ENCODE measurements at regions not wholly inside any gene's neighbourhood (a gene's known extent, or its start where the extent isn't known, plus 50 kb on each side); places are given as distances from the start of the nearest gene placed in this dataset.
"Not testable (repeated sequence)": the region's sequence is repeated elsewhere in the genome, so short reads cannot be mapped to it uniquely, and the experiment has no call there.

DNA sequence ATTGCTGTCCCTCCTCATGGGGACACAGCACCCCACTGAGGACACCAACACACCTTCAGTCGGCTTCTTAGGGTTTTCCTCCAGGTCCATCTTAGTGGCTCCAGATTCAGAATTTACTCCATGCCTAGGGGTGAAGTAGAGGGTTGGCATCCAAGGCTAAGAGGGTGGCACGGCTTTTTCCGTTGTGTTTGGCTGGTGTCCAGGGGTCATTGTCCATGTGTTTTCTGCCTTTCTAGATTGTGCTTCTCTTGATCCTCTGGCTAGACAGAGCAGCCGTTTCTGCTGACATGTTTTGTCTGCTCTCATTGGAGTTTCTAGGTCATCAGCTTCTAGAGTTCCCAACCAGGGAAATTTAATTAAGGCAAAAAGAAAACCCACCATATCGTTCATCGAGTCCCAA, 291.6 kb upstream of the CELF2 start:
- no peak for DNase-seq (ENCODE audit: low read depth in 2 of 3, low spot score in 2 of 3)

DNA sequence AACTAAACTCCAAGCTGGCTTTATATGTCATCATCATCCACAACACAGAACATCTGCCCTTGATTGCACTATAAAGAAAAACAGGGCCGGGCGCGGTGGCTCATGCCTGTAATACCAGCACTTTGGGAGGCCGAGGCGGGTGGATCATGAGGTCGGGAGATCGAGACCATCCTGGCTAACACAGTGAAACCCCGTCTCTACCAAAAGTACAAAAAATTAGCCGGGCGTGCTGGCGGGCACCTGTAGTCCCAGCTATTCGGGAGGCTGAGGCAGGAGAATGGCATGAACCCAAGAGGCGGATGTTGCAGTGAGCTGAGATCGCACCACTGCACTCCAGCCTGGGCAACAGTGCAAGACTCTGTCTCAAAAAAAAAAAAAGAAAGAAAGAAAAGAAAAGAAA, 290.3 kb upstream of the CELF2 start:
- not testable (repeated sequence) for DNase-seq (ENCODE audit: low read depth in 2 of 3, low spot score in 2 of 3)

DNA sequence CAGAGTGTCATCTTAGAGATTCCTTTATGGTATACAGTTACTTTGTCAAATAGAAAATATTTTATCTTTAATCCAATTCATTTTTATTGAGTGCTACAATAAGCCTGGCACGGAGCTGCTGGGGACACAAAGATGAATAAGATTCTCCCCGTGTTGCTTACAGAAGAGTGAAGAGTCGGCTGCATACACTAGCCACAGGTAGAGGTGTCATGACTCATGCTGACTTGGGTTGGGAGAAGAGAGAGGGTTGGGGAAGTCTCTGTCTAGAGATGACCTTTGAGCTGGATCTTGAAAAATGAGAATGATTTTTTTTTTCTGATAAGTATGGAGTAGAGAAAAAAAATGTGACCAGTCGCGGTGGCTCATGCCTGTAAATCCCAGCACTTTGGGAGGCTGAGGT, 289.9 kb upstream of the CELF2 start:
- no peak for DNase-seq (ENCODE audit: low read depth in 2 of 3, low spot score in 2 of 3)

DNA sequence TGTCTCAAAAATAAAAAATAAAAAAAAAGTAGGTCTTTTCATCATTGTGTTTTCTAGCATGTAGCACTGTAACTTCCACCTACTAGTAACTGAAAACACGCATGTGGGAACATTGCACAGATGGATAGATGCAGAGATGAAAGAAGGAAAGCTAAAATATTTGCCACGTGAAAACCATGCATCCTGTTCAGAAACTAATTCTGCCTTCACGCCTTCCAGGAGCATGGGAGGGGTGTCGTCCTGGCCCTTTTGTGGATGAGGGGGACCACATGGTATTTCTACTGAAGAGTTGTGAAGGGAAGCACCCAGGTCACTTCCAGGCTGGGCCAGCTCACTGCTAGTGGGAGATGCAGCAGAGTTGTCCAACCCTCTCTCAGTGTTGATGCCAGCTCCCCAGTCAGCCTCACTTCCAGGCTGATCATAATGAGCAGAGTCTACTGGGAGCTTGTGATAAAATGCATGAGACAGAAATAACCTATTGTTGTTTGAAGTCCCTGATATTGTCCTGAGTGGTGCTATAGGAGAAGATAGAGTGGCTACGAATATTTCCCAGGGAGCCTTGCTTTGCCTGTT, 287.1 kb upstream of the CELF2 start:
- DNase-seq (ENCODE audit: low read depth in 2 of 3, low spot score in 2 of 3) = no peak

DNA sequence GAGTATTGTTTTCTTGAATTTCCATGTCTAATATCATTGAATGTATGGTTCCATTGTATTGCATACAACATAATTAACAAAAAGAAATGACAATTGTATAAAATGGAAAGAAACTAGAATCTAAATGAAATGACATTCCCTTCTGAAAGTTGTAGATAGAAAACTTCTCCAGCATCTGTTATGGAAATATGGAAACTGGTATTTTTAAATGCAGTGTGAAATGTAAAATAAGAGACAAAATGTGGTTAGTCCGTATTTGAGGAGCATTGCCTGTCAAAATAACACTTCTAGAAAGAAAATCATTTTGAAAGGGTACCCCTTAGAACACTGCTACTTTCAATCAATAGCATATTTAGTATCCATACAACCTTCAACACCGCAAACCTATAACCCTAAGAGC, 286.3 kb upstream of the CELF2 start:
- no peak for DNase-seq (ENCODE audit: low read depth in 2 of 3, low spot score in 2 of 3)

DNA sequence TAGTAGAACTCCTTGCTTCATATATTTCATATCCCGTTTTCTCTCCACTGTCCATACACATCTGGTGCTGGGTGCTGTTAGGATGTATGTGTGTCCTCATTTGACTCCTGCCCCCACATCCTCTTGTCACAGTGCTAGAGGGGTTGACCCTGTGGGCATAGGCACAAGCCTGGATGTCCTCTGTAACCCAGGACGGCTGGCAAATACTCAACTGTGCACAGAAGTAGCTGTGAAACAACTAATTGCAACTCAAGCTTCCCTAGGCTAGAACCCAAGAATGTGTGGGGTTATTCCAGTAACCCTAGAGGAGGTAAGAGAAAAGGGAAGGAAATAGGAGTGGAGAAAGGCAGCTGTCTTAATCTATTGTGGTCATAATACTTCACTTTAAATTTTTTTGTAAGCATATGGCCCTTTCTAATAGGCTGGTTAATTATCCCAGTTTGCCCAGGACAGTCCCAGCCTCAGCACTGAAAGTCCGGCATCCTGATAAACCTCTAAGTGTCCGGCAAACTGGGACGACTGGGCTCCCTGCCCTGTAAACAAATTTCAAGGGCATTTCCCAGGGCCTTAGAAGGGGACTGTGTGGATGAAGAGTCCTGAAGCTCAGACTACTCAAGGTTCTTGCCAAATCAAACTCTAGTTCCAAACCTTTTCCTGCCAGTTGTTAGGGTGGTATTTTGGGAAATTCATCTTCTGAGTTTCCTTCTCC, 283.2 kb upstream of the CELF2 start:
- DNase-seq (ENCODE audit: low read depth in 2 of 3, low spot score in 2 of 3) = no peak

DNA sequence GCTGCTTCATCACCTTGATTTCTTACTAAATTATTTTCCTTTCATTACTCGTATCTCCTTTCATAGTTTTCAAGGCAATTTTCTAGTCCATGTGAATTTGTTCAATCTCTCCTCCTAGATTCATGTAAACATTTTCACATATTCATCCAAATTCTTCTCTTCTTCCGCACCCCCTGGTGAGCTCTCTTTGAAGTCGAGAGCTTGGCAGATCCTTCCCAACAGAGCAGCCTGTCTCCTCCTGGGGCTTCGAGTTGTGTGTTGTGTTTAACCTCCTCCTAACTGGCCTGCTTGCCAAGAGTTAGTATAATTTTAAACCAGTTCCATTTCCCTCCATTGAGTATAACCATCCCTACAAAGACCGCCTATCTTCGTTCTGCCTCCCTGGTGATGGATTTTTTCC, 272.4 kb upstream of the CELF2 start:
- DNase-seq (ENCODE audit: low read depth in 2 of 3, low spot score in 2 of 3) = no peak

DNA sequence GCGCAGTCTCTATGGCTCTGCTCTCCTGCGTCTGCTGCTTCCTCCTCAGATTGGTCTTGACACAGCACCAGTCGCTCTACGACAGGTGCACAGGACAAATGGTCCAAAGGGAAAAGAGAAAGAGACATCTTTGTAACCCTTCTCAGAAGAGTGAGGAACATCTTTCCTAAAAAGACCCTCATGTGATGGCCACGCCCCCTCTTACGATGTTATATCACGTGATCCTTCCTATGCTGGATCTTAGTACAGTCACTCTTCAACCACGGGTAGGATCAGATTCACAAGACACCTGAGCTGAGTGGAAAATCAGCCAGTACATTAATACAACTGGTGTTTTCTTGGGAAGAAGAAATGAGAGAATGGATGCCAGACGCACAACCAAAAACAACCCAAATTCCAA, 262.2 kb upstream of the CELF2 start:
- DNase-seq (ENCODE audit: low read depth in 2 of 3, low spot score in 2 of 3) = no peak

DNA sequence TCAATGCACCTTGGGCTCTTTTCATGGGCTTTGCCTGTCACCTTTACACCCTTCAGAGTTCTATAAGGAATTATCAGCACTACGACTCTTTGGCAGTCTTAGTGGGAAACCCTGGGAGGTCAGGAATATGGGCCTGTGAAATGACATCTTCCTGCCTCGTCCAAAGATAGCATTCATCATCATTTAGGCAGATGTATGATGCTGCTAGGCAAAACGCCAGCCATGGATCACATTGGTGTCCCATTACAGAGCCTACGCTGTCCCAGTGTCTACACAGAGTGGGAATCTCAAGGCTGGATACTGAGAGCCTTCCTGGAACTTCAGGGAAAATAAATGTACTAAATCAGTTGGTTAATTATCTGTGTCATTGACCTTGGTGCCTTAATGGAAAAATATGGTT, 259.4 kb upstream of the CELF2 start:
- DNase-seq (ENCODE audit: low read depth in 2 of 3, low spot score in 2 of 3) = no peak

DNA sequence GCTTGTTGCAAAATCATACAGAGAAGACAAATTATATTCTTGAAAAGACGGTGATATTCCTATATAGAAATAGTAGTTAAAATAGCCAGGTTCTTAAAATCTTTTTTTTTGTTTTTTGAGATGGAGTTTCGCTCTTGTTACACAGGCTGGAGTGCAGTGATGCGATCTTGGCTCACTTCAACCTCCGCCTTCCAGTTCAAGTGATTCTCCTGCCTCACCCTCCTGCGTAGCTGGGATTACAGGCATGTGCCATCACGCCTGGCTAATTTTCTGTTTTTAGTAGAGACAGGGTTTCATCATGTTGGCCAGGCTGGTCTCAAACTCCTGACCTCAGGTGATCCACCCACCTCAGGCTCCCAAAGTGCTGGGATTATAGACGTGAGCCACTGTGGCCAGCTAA, 257.9 kb upstream of the CELF2 start:
- not testable (repeated sequence) for DNase-seq (ENCODE audit: low read depth in 2 of 3, low spot score in 2 of 3)

DNA sequence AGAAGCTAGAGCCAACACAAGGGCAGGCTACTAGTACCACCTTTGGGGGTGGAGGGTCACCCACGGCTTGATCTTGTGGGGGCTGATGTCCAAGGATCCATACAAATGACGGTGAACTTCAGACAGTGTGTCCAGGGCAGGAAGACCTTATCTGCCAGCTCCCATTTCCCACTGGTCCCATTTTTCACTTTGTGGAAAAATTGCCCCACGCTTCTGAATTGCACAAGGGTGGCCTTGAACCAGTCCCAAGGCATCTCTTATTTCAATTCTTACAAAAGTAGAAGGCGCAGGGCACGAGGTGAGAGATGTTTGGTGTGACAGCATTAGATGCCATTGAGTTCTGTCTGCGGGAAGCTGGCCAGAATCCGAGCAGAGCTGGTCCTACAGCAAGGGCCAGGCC, 252.7 kb upstream of the CELF2 start:
- no peak for DNase-seq (ENCODE audit: low read depth in 2 of 3, low spot score in 2 of 3)

DNA sequence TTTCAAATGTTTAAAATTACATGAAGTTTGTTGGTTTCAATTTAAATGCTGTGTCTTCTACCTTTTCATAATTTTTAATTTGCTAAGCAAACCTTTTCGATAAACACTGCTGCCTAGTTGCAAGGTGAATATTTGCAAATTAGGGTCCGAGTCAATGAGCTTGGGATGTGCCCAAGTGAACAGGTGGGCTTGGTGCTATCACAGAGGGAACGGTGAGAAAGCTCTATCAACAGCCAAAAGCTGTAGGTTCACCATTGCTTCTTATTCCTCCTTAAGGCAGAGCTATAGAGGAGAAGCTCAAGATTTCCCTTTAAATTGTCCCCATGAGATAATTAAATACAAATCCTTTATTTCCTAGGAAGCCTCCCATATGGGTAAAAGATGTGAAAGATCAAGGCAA, 245.3 kb upstream of the CELF2 start:
- DNase-seq (ENCODE audit: low read depth in 2 of 3, low spot score in 2 of 3) = no peak

DNA sequence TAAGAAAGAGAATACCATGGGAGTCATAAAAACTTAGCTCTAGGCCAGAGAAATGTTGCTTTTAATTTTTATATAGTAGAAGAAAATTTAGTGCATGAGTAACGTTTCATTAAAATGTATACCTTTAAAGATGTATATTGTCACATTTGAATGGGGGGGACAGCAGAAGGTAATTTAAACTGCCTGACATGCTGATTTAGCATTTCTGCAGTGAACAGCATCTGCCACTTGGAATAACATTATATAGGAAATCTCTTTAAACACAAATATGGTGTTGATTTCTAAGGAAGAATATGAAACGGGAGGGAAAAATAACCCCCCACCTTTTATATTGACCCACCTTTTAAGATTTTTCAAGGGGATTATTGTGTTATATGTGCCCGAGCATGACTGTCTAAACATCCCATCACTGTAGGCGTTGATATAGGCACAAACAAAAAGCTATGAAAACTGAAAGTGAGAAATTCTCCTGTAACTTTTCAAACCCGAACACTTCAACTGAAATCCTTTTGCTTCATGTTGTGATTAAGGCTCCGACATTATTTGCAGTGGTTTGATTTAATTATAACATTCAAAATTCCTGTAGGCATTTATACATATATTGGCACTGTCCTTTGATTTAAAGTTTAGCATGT, 244.7 kb upstream of the CELF2 start:
- no peak for DNase-seq (ENCODE audit: low read depth in 2 of 3, low spot score in 2 of 3)

DNA sequence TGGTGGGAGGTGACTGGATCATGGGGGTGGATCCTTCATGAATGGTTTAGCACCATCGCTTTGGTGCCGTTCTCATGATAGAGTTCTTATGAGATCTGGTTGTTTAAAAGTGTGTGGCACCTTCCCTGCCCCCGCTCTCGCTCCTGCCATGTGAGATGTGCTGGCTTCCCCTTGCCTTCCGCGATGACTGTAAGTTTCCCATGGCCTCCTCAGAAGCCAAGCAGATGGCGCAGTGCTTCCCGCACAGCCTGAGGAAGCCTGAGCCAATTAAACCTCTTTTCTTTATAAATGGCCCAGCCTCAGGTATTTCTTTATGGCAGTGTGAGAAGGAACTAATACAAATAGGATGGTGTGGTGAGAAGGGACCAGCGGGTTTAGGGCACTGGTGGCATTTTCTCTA, 243.3 kb upstream of the CELF2 start:
- no peak for DNase-seq (ENCODE audit: low read depth in 2 of 3, low spot score in 2 of 3)

DNA sequence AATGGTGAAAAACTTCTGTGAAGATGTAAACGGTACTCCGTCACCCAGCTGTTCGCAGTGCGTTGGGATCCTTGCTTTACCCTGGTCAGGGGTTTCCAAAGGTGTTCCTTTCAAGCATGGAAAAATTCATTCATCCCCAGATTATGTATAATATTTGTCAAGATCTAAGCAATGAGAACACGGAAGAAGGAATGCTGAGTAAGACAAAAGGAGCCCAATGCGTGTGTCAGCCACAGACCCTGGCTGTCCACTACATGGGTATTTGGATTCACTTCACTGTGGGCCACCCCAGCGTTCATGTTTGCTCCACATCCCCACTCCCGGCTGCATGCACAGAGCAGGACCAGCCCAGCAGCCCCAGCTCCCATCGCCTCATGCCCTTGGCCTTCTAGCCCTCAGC, 241.3 kb upstream of the CELF2 start:
- DNase-seq (ENCODE audit: low read depth in 2 of 3, low spot score in 2 of 3) = no peak

DNA sequence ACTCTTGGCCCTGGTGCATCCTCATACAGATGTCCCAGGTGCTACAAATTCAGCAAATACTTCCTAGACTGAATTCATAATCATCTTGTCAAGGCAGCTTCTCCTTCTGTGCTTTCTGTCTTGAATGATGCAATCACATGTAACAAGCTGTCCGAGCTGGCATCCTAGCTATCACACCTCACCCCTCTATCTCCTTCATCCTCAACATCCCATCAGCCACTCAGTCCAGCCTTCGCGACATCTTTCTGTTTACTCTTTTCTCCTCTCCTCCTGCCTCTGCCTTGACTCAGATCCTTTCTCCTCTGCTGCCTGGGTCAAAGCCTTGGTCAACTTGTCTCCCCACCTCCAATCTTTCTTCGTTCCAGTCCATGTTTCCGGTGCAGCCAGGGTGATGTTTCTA, 240.4 kb upstream of the CELF2 start:
- no peak for DNase-seq (ENCODE audit: low read depth in 2 of 3, low spot score in 2 of 3)

DNA sequence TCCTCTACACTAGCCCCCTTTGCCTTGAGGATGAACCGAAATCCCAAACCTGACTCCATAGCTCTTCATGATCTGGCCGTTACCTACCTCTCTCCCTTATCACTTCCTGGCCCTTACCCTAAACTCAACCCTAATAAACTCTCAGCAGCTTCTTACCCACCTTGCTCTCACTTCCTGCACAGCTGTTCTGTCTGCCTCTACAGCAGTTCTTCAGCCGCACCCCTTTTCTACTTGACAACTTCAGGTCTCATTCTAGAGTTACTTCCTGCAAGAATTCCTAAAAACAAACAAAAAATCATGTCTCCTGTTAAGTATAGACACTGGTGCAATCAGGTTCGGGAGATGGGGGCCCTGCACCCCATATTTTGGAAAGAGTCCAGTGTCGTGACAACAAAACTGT, 239.9 kb upstream of the CELF2 start:
- no peak for DNase-seq (ENCODE audit: low read depth in 2 of 3, low spot score in 2 of 3)

DNA sequence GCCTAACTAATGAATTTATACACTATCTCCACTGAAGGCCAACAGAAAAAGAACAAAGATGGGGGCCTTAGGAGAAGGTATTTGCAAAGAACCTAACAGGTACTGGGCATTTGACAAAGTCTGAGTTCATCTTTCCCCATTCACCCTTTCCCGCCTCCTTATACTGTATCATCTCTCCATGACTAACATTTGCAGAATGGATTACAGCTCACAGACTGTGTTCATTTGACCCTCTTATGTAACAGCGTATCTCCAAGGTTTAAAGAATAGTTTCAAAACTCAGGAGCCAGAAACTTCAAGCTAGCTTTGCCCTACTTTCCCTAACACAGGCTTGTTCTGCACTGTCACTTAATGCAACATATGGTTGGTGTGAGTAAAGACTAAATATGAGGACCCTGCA, 238.7 kb upstream of the CELF2 start:
- no peak for DNase-seq (ENCODE audit: low read depth in 2 of 3, low spot score in 2 of 3)

DNA sequence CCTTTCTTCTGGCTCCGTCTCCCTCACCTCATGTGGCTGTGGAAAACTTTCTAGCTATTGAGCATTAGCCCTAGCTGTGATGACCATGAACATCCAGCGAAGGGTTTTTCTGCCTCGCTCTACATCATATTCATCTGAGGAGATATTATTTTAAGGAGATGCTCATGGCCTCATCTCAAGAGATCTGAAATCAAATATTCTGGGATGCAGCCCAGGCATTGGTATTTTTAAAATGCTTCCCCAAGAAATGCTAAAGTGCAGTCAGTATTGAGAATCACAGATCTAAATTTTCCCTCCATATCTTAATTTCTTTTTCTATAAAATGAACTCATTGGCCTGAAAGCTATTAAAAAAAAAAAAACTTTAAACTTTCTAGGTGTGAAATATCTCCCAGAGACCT, 238.2 kb upstream of the CELF2 start:
- no peak for DNase-seq (ENCODE audit: low read depth in 2 of 3, low spot score in 2 of 3)

DNA sequence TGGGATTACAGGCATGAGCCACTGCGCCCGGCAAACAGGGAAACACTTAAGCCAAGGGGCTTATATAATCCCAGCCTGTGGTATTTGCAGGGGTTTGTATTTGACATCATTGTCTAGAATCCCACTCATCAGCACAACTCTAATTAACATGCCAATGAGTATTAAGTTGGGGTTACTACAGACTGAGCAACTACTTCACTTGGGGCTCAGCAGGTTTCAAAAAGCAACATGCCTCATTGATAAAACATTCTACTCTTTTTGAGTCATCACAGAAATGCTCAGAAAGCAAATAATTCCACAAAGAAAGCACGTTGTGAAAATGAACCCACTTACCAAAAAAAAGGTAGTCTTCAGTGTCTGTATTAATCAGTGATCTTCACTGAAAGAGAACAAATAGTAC, 236.9 kb upstream of the CELF2 start:
- no peak for DNase-seq (ENCODE audit: low read depth in 2 of 3, low spot score in 2 of 3)

DNA sequence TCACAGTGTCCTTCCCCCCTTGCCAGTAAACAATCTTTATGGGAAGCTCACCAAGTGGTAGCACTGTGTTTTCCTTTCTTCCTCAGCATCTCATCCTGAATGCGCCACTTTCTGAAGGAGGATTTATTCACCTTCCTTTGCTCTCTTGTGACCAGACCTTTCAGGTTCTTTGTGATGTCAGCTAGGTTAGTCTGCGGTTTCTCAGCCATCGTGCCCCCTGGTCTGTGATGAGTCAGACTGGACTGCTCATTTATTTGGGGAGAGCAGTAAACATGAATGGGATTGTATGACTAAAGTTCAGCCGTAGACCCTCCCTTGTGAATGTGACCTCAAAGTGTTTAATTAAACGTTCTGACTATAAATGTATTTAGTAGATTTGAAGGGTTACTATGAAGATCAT, 235.1 kb upstream of the CELF2 start:
- no peak for DNase-seq (ENCODE audit: low read depth in 2 of 3, low spot score in 2 of 3)

DNA sequence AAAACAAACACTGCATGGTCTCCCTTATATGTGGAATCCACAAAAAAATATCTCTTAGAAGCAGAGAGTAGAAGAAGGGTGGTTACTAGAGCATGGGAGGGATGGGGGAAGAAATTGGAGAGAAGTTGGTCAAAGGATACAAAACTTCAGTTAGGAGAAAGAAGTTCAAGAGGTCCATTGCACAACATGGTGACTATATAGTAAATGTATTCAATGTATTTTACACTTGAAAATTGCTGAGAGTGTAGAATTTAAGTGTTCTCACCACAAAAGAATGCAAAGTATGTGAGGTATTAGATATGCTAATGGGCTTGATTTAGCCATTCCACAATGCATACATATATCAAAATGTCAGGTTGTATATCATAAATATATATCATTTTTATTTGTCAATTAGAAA, 232.0 kb upstream of the CELF2 start:
- no peak for DNase-seq (ENCODE audit: low read depth in 2 of 3, low spot score in 2 of 3)

All from hematopoietic multipotent progenitor cell (in vitro differentiated cells).